IMR-90 (cell line): ENCODE measurements at regions not wholly inside any gene's neighbourhood (a gene's known extent, or its start where the extent isn't known, plus 50 kb on each side); places are given as distances from the start of the nearest gene placed in this dataset.

ENCODE experiments used
- ATAC-seq: fragments of 200-7000 bp; cut with Tn5 transposase; 2 replicates; pipeline ENCODE4 v1.9.1; 2020; ENCODE audit warnings: low read depth, mild to moderate bottlenecking, moderate library complexity
- BruUV-seq: library from RNA; stranded (reverse); fragments of 400-500 nt; replicated peaks from 2 replicates; lab custom pipeline; 2021; lab: Mats Ljungman, UMichigan
- CTCF ChIA-PET: fragments of 300-600 bp; formaldehyde crosslinking; extraction: SDS; loops from one replicate; lab custom pipeline; 2021; ENCODE audit warnings: antibody characterized with exemption; lab: Yijun Ruan, JAX
- POLR2A ChIA-PET: fragments of 300-600 bp; sonication (Branson Sonifier 250); formaldehyde crosslinking; loops from one replicate; lab custom pipeline; 2022; ENCODE audit warnings: antibody characterized with exemption; ENCODE audit not compliant: unreplicated experiment; lab: Charles Lee
- DNase-seq: peaks from one replicate; pipeline ENCODE4 v3.0.0; 2013
- H2AFZ ChIP-seq: replicated peaks from 2 replicates; pipeline ENCODE3; 2013; ENCODE audit warnings: low read length, mild to moderate bottlenecking; ENCODE audit not compliant: poor library complexity
- H2AK5ac ChIP-seq: 2 replicates; pipeline ENCODE4 v1.6.1; 2013; ENCODE audit warnings: low read depth, low read length, inconsistent platforms
- H2AK9ac ChIP-seq: replicated peaks from 2 replicates; pipeline ENCODE3; 2013; ENCODE audit warnings: mild to moderate bottlenecking, low read depth, low read length, moderate library complexity; ENCODE audit not compliant: poor library complexity
- H2BK120ac ChIP-seq: 2 replicates; pipeline ENCODE4 v1.6.1; 2013; ENCODE audit warnings: low read depth, low read length, inconsistent platforms
- H2BK15ac ChIP-seq: 3 replicates; pipeline ENCODE4 v1.6.1; 2013; ENCODE audit warnings: low read depth, low read length, inconsistent platforms
- H2BK20ac ChIP-seq: 2 replicates; pipeline ENCODE4 v1.6.1; 2013; ENCODE audit warnings: low read depth, mild to moderate bottlenecking, inconsistent platforms, low read length, moderate library complexity
- H2BK5ac ChIP-seq: 2 replicates; pipeline ENCODE4 v1.6.1; 2013; ENCODE audit warnings: mild to moderate bottlenecking, low read depth, low read length, inconsistent platforms; ENCODE audit not compliant: poor library complexity, severe bottlenecking
- H3K14ac ChIP-seq: replicated peaks from 2 replicates; pipeline ENCODE4 v1.6.1; 2013; ENCODE audit warnings: low read depth, low read length, inconsistent platforms
- H3K18ac ChIP-seq: 2 replicates; pipeline ENCODE4 v1.6.1; 2013; ENCODE audit warnings: low read depth, low read length, control low read depth
- H3K23ac ChIP-seq: 2 replicates; pipeline ENCODE4 v1.6.1; 2013; ENCODE audit warnings: low read depth, low read length, inconsistent platforms
- H3K27ac ChIP-seq: 2 replicates; pipeline ENCODE4 v1.5.1; 2013; ENCODE audit warnings: mild to moderate bottlenecking, control low read depth, low read length; ENCODE audit not compliant: insufficient read depth
- H3K27me3 ChIP-seq: 2 replicates; pipeline ENCODE4 v1.6.1; 2013; ENCODE audit warnings: low read length; ENCODE audit not compliant: control insufficient read depth, insufficient read depth
- H3K36me3 ChIP-seq: 2 replicates; pipeline ENCODE4 v1.6.1; 2013; ENCODE audit warnings: low read length, mixed read lengths; ENCODE audit not compliant: control insufficient read depth, insufficient read depth
- H3K4ac ChIP-seq: 2 replicates; pipeline ENCODE4 v1.6.1; 2013; ENCODE audit warnings: low read depth, low read length, inconsistent platforms
- H3K4me1 ChIP-seq: 2 replicates; pipeline ENCODE4 v1.6.1; 2013; ENCODE audit warnings: low read length, mixed read lengths; ENCODE audit not compliant: control insufficient read depth, insufficient read depth
- H3K4me2 ChIP-seq: 2 replicates; pipeline ENCODE4 v1.6.1; 2013; ENCODE audit warnings: low read depth, mild to moderate bottlenecking, control low read depth, low read length, moderate library complexity
- H3K4me3 ChIP-seq: 2 replicates; pipeline ENCODE4 v1.5.1; 2013; ENCODE audit warnings: low read depth, mild to moderate bottlenecking, control low read depth, low read length, moderate library complexity; ENCODE audit not compliant: insufficient read depth
- H3K56ac ChIP-seq: 2 replicates; pipeline ENCODE4 v1.6.1; 2013; ENCODE audit warnings: low read length, inconsistent platforms; ENCODE audit not compliant: insufficient read depth; ENCODE audit errors: extremely low read depth
- H3K79me1 ChIP-seq, 2 experiments: 2 replicates each; pipeline ENCODE4 v1.6.1; 2013; ENCODE audit warnings: low read length in 2 of 2, inconsistent platforms in 1 of 2, low read depth in 1 of 2
- H3K9ac ChIP-seq: 2 replicates; pipeline ENCODE4 v1.6.1; 2013; ENCODE audit warnings: low read depth, low read length, control low read depth
- H3K9me1 ChIP-seq: 2 replicates; pipeline ENCODE4 v1.6.1; 2013; ENCODE audit warnings: low read length, inconsistent platforms; ENCODE audit not compliant: insufficient read depth
- H3K9me3 ChIP-seq: 2 replicates; pipeline ENCODE4 v1.6.1; 2013; ENCODE audit warnings: low read length; ENCODE audit not compliant: control insufficient read depth, insufficient read depth
- H4K20me1 ChIP-seq: 2 replicates; pipeline ENCODE4 v1.6.1; 2013; ENCODE audit warnings: low read length, inconsistent platforms; ENCODE audit not compliant: insufficient read depth
- H4K5ac ChIP-seq: 2 replicates; pipeline ENCODE4 v1.6.1; 2013; ENCODE audit warnings: mild to moderate bottlenecking, low read depth, low read length, control low read depth
- H4K8ac ChIP-seq, 2 experiments: 2 replicates each; pipeline ENCODE4 v1.6.1; 2013; ENCODE audit warnings: low read depth in 2 of 2, low read length in 2 of 2, control low read depth in 1 of 2, inconsistent platforms in 1 of 2
- H4K91ac ChIP-seq: 2 replicates; pipeline ENCODE4 v1.6.1; 2013; ENCODE audit warnings: low read depth, low read length, inconsistent platforms; ENCODE audit not compliant: insufficient read depth
- CEBPB ChIP-seq: IDR thresholded peaks from 2 replicates; pipeline ENCODE4 v1.6.1; 2012; ENCODE audit warnings: low read depth, low read length, improper control_type of control experiment
- CHD1 ChIP-seq: IDR thresholded peaks from 2 replicates; pipeline ENCODE4 v1.6.1; 2012; ENCODE audit warnings: low read depth, low read length, improper control_type of control experiment
- CTCF ChIP-seq: conservative IDR thresholded peaks from 2 replicates; pipeline ENCODE4 v1.5.1; 2012; ENCODE audit warnings: mild to moderate bottlenecking, low read depth, low read length, improper control_type of control experiment
- ELK1 ChIP-seq: fragments of 150-350 bp; IDR thresholded peaks from 2 replicates; pipeline ENCODE4 v1.6.1; 2016; ENCODE audit warnings: low read depth, mild to moderate bottlenecking, low read length, moderate library complexity, borderline replicate concordance
- FOS ChIP-seq: fragments of 150-350 bp; IDR thresholded peaks from 2 replicates; pipeline ENCODE4 v1.6.1; 2016; ENCODE audit warnings: low read depth, low read length
- MAFK ChIP-seq: IDR thresholded peaks from 2 replicates; pipeline ENCODE4 v1.6.1; 2012; ENCODE audit warnings: low read depth, low read length, improper control_type of control experiment
- MXI1 ChIP-seq: IDR thresholded peaks from 2 replicates; pipeline ENCODE4 v1.6.1; 2012; ENCODE audit warnings: low read depth, mild to moderate bottlenecking, low read length, moderate library complexity, borderline replicate concordance
- POLR2A ChIP-seq: IDR thresholded peaks from 2 replicates; pipeline ENCODE4 v1.6.1; 2012; ENCODE audit warnings: mild to moderate bottlenecking, low read depth, low read length
- RAD21 ChIP-seq: IDR thresholded peaks from 2 replicates; pipeline ENCODE4 v1.6.1; 2012; ENCODE audit warnings: low read length, improper control_type of control experiment
- RCOR1 ChIP-seq: IDR thresholded peaks from 2 replicates; pipeline ENCODE4 v1.6.1; 2012; ENCODE audit warnings: mild to moderate bottlenecking, low read length, improper control_type of control experiment; ENCODE audit not compliant: insufficient replicate concordance
- RFX5 ChIP-seq: IDR thresholded peaks from 2 replicates; pipeline ENCODE4 v1.8.0; 2012; ENCODE audit warnings: low read depth, mild to moderate bottlenecking, low read length, moderate library complexity
- SMC3 ChIP-seq: fragments of 150-350 bp; IDR thresholded peaks from 2 replicates; pipeline ENCODE4 v1.6.1; 2016; ENCODE audit warnings: low read depth, mild to moderate bottlenecking, antibody characterized with exemption, low read length, moderate library complexity
- USF2 ChIP-seq: fragments of 150-350 bp; IDR thresholded peaks from 2 replicates; pipeline ENCODE4 v1.6.1; 2017; ENCODE audit warnings: mild to moderate bottlenecking, antibody characterized with exemption, low read length, low read depth
- WGBS, 2 experiments: methylation state at CpG; one replicate each; pipeline versions ENCODE4 v1.1.5 to v1.1.7; 2013; ENCODE audit warnings: missing lambda C conversion rate in 2 of 2; ENCODE audit not compliant: insufficient read length in 1 of 2; ENCODE audit errors: extremely low coverage in 2 of 2; 5-methylcytosine and 5-hydroxymethylcytosine counted together
- dilution Hi-C: fragments of 300-500 bp; cut with HindIII; formaldehyde crosslinking; loops from one replicate; pipeline ENCODE4 v1.14.3; 2018; ENCODE audit warnings: low sequenced_read_pairs; ENCODE audit not compliant: unreplicated experiment
- in situ Hi-C: fragments of 300-500 bp; cut with MboI; formaldehyde crosslinking; loops from 3 replicates; pipeline ENCODE4 v1.14.3; 2019; ENCODE audit warnings: low sequenced_read_pairs, inconsistent platforms, mixed read lengths
- intact Hi-C: fragments of 100-400 bp; cut with micrococcal nuclease; formaldehyde crosslinking; loops from 2 replicates; pipeline ENCODE4 v1.10.0; 2022

- 22% methylated on average over 1 of the region's 1 CpG; no CpG with 5 or more reads in 1 of the 2 experiments for WGBS, 2 experiments
- no peak overlapping the region for H3K4me2 ChIP-seq
Observed at GRCh38 chr4:134337574-134337973, 136.0 kb upstream of the PABPC4L start.

More at GRCh38 chr4:134337574-134337973, 136.0 kb upstream of the PABPC4L start:
- Histone ChIP-seq H3K27me3 (no peaks in the 10 kb centered on the region), H4K91ac (no peak overlapping the region), H2BK5ac (no peak overlapping the region), H3K23ac (no peak overlapping the region), H3K9me1 (no peaks in the 10 kb centered on the region), H3K36me3 (no peaks in the 10 kb centered on the region), H3K4me3 (no peak overlapping the region), H3K4me1 (no peaks in the 10 kb centered on the region), H2BK20ac (no peak overlapping the region), H4K8ac (no peak overlapping the region), H2BK15ac (no peak overlapping the region), H2AK9ac (no peak overlapping the region), H3K9ac (no peak overlapping the region), H4K5ac (no peak overlapping the region), H4K20me1 (no peaks in the 10 kb centered on the region), H3K79me1 (no peaks in the 10 kb centered on the region), H2AFZ (no peak overlapping the region), H2BK120ac (no peak overlapping the region), H2AK5ac (no peak overlapping the region), H3K27ac (no peak overlapping the region), H3K4ac (no peak overlapping the region), H3K14ac (no peak overlapping the region), H3K9me3 (peaks cover 4% of the 10 kb centered on the region; the same call in 1 of the 2 replicates), H3K56ac (no peak overlapping the region), H3K18ac (no peak overlapping the region)
- TF ChIP-seq CEBPB, result no peak
- TF ChIP-seq RCOR1, result no peak
- TF ChIP-seq POLR2A, result no peak
- no peak for TF ChIP-seq CTCF
- no peak for TF ChIP-seq CHD1
- TF ChIP-seq USF2, result no peak
- no peak for TF ChIP-seq MXI1
- TF ChIP-seq ELK1, result no peak
- TF ChIP-seq MAFK, result no peak
- TF ChIP-seq SMC3, result no peak
- TF ChIP-seq RAD21, result no peak
- no peak for TF ChIP-seq FOS
- no peak for TF ChIP-seq RFX5
- DNase-seq (no peak), ATAC-seq (no peak)
- in situ Hi-C loops, result no loop called here
- CTCF ChIA-PET, result no interaction called here
- intact Hi-C loops, result no loop called here
- no TSS peak for BruUV-seq
- dilution Hi-C loops, result no loop called here
- POLR2A ChIA-PET, result no interaction called here
